Testis (tissue), 2 donors: ENCODE measurements at regions not wholly inside any gene's neighbourhood (a gene's known extent, or its start where the extent isn't known, plus 50 kb on each side); places are given as distances from the start of the nearest gene placed in this dataset.

Experiments used
- CTCF ChIP-seq, 3 experiments: fragments of 450-650 bp in 2 of 3; fragments of 200-600 bp in 1 of 3; sonication (generic) in 1 of 3; IDR thresholded peaks; one replicate each; pipeline ENCODE4 v1.5.1; 2016 to 2019; ENCODE audit warnings: antibody characterized with exemption in 3 of 3, mild to moderate bottlenecking in 2 of 3, moderate library complexity in 1 of 3
- POLR2A ChIP-seq: fragments of 450-650 bp; IDR thresholded peaks from one replicate; pipeline ENCODE4 v1.6.1; 2017; ENCODE audit warnings: antibody characterized with exemption, mild to moderate bottlenecking, moderate library complexity

- no peak for TF ChIP-seq CTCF (IDR thresholded peaks at IDR 0.05)
- no peak for TF ChIP-seq POLR2A
These were observed 513.5 kb upstream of the MIR17HG start for GRCh38 chr13:90833951-90834350.
